PC-9 (cell line): ENCODE measurements at regions not wholly inside any gene's neighbourhood (a gene's known extent, or its start where the extent isn't known, plus 50 kb on each side); places are given as distances from the start of the nearest gene placed in this dataset.

ENCODE experiments used
- EZH2 ChIP-seq: fragments of 200-600 bp; sonication (generic); IDR thresholded peaks from 2 replicates; pipeline ENCODE4 v1.8.0; 2017; ENCODE audit warnings: antibody characterized with exemption, low read depth
- TF ChIP-seq, protein P1 (sequence below): fragments of 200-600 bp; sonication (generic); conservative IDR thresholded peaks from 2 replicates; pipeline ENCODE4 v1.6.1; 2017; ENCODE audit warnings: mixed run types, antibody characterized with exemption, mild to moderate bottlenecking, moderate library complexity

DNA sequence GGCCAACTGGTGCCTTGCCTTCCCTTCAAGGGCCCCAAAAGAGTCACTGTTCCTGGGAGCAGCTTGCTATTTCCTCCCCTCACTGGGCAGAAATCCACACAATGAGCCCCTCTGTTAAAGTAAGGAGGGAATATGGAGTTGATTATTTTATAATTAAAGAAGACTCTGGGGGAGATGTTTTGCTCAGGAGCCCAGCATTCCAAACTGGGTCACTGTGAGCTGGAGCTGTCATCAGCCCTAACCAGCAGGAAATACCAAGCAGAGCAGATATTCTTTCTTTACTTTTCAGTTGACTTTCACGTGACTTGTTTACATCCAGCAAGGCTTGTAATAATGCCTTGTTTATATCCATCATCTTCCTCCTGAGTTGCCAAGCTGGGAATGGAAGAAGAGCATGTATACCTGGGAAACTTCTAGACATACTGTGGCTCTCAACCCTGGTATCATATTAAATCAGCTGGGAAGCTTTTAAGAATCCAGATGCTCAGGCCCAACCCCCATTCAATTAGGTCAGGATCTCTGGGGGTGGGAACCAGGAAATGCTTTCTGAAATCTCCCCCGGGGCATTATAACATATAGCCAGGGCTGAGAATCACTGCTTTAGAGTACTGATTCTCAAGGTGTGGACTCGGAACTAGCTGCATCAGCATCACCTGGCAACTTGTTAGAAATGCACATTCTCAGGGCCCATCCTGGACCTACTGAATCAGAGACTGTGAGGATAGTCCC is 175.6 kb upstream of the MYLIP start:
- TF ChIP-seq, protein P1, sequence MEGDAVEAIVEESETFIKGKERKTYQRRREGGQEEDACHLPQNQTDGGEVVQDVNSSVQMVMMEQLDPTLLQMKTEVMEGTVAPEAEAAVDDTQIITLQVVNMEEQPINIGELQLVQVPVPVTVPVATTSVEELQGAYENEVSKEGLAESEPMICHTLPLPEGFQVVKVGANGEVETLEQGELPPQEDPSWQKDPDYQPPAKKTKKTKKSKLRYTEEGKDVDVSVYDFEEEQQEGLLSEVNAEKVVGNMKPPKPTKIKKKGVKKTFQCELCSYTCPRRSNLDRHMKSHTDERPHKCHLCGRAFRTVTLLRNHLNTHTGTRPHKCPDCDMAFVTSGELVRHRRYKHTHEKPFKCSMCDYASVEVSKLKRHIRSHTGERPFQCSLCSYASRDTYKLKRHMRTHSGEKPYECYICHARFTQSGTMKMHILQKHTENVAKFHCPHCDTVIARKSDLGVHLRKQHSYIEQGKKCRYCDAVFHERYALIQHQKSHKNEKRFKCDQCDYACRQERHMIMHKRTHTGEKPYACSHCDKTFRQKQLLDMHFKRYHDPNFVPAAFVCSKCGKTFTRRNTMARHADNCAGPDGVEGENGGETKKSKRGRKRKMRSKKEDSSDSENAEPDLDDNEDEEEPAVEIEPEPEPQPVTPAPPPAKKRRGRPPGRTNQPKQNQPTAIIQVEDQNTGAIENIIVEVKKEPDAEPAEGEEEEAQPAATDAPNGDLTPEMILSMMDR: no peak
- TF ChIP-seq EZH2: no peak
